ENCODE measurements at regions not wholly inside any gene's neighbourhood (a gene's known extent, or its start where the extent isn't known, plus 50 kb on each side); places are given as distances from the start of the nearest gene placed in this dataset.

DNA sequence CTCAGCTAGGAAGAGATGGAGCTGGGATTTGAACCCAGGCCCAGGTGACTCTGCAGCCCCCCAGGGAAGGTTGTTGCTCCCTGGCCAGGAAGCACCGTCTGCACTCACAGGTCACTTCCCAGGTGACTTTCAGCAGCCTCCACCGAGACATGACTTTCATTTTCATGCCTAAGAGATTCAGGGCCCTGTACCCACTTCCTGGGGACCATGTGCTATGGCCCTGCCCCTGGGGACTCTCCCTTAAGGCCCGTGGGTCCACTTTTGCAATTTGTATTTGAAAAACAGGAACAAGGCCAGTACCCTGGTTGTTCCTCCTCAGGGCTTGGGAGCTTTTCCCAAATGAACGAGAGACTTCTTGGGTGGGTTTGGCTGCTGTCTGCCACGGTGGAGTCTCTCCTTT lies 191.0 kb downstream of the IRF8 start:
- no peak for DNase-seq (ENCODE audit: low read depth)

DNA sequence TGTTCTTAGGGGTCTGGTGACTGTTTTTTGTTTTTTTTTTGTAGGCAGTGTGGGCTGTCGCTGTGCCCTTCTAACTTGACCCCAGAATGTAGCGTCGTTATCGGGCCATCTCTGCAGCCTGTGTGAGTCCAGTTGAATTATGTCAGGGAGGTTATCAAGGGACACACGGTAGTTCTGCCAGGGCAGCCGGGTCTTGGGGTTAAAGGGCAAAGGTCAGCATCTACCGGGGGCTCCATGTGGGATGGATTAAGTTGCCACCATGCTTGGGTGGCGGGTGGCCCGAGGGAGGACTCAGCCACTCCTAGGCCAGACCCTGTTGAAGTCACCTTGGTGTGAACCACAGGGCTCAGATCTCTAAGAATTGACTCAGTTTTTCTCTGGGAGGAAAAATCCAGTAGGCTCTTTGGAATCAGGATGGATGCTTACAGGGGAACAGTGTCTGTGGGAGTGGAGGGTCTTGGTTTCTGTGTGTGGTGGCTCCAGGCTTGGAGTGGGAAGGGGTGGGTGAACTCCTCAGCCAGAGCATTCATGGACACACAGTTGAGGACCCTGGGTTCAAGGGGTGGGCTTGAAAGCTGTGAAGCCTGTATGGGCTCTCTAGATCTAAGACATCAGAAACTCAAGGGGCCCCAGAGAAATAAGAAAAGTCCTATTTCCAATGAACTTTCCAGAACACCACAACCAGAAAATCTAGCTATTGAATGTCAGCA lies 191.7 kb downstream of the IRF8 start:
- no peak for DNase-seq (ENCODE audit: low read depth)

DNA sequence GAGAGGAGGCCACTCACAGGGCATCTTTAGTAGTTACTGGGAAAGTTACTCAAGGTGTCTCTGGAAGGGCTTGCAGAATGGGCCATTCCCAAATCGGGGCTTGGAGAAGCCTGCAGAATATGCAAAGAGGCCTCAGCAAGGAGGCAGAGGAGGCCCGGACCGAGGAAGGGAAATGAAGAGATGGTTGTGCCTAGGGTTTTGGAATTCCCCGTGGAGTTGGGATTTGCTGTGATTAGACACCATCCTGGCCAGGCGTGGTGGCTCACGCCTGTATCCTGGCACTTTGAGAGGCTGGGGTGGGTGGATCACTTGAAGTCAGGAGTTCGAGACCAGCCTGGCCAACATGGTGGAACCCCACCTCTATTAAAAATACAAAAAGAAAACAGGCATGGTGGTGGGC lies 193.0 kb downstream of the IRF8 start:
- DNase-seq (ENCODE audit: low read depth) = no peak

DNA sequence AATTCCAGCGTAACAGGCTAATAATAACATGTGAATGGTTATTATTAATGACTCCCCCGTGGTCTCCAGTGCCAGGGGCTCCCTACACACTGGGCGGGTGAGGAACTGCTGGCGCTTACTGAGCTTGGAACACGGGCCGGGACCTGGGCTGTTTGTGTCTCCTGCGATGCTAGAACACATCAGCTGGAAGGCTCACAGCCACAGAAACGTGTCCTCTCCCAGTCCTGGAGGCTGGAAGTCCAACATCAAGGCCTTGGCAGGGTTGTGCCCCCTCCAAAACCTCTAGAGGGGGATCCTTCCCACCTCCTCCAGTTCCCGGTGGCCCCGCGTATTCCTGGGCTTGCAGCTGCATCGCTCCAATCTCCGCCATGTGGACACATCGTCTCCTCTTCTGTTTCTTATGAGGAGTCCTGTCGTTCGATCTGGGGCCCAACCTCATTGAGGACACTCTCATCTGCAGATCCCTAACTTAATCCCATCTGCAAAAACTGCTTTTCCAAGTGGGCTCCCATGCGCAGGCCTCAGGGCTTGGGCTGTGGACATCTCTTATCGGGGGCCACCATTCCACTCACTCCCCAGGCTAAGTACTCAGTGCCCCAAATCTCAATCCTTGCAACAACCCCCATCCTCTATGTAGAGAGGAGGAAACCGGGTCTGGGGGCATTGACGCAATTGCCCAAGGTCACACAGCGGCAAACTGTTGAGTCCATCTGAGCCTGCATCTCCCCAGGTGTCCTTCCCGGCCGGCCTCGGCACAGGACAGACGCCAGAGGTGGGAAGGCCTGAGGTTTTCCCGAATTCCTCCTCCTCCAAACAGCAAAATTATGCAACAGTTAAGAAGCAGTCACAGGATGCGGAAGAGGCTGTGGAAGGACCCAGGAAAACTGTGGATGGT lies 193.9 kb downstream of the IRF8 start:
- no peak for DNase-seq (ENCODE audit: low read depth)

DNA sequence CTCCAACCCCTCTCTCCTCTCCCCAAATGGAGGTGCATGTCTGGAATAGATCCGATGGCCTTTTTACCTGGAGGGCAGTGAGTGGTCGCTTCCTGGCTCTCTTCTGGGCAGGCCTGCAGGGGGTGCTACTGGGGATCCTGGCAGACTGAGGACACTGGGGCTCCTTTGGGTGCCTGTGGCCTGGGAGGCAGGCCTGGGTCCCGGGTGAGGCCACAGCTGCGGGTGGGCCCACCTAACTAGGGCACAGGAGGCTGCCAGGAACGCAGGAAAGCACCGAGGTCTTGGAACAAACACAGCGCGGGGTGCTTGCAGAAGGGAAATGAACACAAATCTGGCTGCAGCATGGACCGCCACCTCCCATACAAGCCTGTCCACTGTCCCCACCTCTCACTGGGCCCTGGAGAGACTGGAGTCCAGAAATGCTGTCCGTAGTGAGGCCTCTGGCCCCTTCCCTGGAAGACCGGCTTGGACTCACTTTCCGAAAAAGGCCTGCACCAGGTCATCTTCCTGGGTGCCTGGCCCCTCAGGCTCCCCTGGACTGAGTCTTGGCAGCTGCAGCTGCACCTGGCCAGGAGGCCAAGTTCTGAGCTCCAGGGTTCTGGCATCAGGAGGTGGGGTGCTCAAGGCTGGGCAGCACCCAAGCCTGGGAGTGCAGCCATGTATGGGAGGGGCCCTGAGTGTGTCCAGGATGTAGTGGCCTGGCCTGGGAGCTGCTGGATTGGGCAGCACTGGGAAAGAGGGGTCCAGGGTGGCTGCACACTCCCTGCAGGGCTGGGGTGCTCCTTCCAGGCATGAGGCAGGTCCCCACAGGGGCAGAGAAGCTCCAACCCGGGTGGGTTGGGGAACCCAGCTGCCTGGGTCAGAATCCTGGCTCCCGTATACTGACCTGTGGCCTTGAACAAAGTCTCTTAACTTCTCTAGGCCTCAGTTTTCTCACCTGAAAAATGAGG lies 195.1 kb downstream of the IRF8 start:
- no peak for DNase-seq (ENCODE audit: low read depth)

DNA sequence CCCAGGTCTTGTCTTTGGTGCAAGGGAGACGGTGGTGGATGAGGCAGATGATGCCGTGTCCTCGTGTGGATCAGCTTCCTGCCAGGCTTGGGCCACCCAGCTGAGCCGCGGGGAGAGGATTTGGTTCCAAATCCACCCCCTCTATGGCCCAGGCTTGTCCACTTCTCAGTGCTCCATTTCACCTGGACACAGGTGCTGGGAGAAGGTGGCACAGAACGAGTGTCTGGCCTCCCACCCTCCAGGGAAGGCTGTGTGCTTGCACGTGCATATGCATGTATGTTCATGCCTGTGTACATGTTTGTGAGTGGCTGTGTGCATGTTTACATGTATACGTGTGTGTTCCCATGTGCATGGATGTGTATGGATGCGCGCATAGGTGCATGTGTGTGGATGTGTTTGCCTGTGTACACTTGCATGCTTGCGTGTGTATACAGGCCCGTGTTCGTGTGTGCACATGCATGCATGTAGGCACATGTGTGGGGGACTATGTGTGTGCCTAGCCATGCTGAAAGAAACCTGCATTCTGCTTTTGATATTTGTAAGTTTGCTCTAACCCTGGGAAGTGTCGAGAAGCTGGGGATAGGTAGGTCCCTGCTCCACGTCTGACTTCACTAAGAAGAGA lies 196.3 kb downstream of the IRF8 start:
- no peak for DNase-seq (ENCODE audit: low read depth)

DNA sequence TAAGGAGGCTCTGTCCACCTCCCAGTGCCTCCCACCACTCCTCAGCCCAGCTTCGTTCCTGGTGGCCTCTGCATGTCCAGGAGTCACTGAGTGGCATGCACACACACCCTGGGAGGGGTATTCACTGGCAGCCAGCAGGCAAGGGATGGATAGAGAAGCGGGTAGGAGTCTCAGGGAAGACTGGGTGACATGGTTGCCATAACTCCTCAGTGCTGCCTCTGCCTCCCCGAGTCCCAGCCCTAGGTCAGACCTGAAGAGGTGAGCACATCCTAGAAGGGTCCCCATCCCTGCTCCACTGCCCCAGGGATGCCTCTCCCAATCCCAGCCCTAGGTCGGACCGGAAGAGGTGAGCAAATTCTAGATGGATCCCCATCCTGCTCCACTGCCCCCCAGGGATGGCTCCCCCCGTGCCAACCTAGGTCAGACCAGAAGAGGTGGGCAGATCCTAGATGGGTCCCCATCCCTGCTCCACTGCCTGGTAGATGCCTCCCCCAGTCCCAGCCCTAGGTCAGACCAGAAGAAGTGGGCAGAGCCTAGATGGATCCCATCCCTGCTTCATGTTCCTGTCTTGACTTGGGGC lies 197.0 kb downstream of the IRF8 start:
- no peak for DNase-seq (ENCODE audit: low read depth)

DNA sequence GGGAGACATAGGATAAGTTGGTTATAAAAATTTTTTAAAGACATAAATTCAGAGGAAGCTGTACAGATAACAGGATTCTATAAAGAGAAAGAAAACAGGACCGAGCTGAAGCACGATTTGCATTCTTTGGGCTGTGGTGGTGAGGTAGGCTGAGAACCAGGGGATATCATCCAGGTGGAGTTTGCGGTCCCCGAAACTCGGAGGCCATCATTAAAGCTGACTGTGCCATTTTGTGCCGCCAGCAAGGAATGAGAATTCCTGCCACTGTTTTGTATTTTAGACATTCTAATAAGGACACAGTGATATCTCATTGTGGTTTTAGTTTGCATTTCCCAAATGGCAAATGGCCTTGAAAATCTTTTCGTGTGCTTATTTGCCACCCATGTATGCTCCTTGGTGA lies 197.9 kb downstream of the IRF8 start:
- DNase-seq (ENCODE audit: low read depth) = no peak

DNA sequence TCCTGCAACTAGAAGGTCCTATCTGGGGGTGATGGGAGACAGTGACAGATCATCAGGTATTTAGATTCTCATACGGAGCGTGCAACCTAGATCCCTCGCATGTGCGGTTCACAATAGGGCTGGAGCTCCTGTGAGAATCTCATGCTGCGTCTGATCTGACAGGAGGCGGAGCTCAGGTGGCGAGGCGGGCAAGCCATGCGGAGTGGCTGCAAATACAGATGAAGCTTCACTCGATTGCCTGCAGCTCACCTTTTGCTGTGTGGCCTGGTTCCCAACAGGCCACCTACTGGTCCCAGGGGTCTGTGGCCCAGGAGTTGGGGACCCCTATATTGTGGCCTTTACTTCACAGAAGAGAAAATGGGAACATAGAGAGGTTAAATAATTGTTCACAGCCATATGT lies 200.4 kb downstream of the IRF8 start:
- DNase-seq (ENCODE audit: low read depth) = no peak

DNA sequence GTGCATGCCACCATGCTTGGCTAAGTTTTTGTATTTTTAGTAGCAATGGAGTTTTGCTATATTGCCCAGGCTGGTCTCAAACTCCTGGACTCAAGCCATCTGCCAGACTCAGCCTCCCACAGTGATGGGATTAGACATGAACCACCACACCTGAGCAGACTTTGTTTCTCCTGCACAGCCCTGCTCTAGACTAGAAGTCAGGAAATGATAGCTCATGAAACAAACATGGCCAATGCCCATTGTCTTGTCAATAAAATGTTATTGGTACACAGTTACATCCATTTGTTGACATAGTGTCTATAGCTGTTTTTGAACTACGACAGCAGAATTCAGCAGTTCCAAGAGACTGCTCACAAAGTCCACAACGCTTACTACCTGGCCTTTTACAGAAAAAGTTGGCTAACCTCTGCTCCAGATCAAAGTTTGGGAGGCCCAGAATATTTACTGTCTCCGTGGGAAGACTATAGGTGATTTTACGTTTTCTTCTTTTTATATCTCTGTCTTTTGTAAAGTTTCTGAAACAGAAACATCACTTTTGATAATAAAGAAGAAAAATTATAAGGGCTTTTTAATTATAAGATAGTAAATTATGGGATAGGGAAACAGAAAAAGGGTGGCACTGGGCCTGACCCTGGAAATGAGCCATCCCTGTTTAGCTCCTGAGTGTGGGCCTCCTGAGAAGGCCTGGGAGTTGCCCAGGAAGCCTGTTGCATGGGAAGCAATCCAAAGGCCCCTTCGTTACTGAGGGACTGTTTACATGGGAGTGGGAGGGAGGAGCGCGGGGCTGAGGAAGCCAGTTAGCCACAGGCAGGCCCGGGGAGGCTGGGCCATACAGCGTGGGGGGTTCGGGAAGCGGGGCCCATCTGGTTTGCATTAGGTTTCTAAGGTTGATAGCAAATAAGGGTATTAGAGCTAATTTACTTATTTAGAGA lies 201.5 kb downstream of the IRF8 start:
- DNase-seq (ENCODE audit: low read depth) = no peak

DNA sequence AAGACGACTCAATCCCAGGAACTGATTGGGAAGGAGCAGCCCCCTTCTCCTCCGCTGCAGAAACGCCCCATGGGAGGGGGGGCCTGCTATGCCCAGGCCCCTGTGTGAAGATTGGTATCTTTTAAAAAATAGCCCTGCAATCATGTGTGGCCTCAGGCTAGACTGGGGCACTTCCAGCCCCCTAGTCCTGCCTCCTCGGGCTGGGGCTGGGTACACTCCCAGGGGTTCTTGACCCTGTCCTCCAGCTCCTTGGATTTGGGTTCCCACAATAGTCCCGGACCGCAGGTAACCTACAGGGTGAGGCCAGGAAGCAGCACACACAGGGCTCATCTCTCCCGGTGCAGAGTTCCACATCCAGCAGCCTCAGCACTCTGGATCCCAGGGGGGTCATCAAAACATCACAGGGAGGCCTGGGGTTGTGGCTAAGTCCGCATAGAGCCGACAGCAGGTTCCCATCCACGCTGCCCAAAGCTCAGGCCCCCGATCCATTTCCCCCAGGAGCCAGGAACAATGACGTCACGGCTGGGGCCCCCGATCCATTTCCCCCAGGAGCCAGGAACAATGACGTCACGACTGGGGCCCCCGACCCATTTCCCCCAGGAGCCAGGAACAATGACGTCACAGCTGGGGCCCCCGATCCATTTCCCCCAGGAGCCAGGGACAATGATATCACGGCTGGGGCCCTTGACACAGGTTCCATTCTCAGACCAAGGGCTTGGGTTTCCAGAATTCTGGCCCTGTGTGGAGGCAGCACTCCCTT lies 202.4 kb downstream of the IRF8 start:
- DNase-seq (ENCODE audit: low read depth) = no peak

DNA sequence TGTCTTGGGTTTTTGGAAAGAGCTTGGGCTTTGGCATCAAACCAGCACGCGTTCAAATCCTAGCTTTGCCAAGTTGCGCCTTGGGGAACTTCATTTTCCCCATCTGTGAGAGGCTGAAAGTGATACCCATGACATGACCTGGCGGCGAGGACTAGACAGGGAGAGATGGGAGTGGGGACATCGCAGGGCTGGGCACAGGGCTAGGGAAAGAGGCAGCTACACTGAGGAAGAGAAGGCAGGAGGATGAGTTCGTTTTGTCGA lies 202.9 kb downstream of the IRF8 start:
- no peak for DNase-seq (ENCODE audit: low read depth)

DNA sequence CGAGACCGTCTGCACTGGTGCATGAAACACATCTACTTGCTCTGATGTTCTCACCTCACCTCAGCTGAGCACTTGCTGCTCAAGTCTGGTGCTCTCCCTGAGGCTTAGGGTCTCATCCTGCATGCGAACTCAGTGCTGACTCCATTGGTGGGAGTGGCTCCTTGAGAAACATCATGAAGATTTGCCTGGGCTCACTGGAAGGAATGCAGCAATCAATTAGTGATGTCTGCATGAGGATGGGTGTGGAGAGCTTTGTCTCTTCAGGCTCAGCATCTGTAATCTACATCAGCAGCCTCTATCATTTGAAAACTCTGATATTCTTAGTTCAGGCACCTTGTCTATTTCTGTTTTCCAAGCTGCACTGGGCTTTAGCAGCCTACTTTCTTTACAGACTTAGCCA lies 204.4 kb downstream of the IRF8 start:
- DNase-seq (ENCODE audit: low read depth) = no peak

DNA sequence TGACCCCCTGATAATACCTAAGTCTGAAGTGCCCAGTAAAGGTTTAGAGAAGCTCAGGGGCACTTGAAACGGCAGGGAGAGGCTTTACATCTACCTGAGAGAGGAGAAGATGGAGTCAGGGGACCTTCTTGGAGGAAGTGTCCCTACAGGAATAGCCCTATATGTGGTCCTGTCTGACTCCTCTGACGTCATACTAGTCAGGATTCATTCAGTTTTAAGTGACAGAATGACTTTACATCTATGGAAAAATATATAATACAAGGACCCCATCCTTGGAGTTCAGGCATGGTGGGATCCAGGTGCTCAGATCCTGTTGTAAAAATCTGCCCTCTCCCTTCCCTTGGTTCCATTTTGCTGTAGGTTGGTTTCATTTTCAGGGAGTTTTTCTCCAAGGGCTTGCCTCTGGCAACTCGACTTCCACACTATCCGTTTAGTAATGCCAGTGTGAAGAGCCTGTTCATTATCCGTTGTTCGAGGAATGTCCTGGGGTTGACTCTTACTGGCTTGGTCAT lies 205.6 kb downstream of the IRF8 start:
- no peak for DNase-seq (ENCODE audit: low read depth)

DNA sequence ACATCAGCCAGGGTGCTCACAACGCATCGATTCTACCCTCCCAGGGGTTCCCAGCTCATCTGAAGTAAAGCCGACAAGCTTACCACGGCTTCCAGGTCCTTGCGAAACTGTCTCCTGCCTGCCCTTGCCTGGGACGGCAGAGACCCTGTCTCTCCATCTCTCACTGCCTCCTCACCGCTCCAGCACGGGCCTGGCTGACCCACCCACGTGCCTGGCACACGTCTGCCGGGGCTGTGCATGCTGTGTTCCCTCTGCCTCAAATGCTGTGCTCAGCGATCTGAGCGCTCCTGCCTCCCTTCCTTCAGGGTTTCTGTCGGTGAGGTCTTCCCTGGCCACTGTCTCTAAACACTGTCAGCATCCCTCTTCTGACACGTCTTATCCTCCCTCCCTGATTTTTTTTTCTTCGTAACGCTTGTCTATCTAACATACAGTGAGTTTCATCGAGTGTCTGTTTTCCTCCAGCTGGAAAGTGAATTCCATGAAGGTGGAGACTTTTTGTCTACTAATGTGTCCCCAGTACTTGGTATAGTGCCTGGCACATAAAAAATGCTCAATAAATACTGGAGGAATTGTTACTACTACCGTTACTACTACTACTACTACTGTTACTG lies 208.4 kb downstream of the IRF8 start:
- no peak for DNase-seq (ENCODE audit: low read depth)

DNA sequence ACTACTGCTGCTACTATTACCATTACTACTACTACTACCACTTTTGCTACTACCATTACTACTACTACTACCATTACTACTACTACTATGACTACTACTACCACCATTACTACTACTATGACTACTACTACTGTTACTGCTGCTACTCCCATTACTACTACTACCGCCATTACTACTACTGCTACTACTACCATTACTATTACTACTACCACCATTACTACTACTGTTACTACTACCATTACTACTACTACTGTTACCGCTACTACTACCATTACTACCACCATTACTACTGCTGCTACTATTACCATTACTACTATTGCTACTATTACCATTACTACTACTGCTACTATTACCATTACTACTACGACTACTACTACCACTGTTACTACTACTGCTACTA lies 209.1 kb downstream of the IRF8 start:
- DNase-seq (ENCODE audit: low read depth) = no peak

DNA sequence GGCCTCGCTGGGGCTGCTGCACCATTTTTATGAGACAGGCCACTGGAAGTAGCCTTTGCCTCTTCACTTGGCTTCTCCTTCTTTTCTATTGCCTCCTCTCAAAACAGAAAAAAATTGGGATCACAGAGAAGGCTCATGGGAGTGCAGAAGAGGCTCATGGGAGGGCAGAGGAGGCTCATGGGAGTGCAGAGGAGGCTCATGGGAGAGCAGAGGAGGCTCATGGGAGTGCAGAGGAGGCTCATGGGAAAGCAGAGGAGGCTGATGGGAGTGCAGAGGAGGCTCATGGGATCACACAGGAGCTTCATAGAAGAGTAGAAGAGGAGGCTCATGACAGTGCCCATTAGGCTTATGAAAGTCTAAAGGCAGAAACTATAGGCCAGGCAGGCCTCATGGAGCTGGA lies 211.2 kb downstream of the IRF8 start:
- DNase-seq (ENCODE audit: low read depth) = no peak

DNA sequence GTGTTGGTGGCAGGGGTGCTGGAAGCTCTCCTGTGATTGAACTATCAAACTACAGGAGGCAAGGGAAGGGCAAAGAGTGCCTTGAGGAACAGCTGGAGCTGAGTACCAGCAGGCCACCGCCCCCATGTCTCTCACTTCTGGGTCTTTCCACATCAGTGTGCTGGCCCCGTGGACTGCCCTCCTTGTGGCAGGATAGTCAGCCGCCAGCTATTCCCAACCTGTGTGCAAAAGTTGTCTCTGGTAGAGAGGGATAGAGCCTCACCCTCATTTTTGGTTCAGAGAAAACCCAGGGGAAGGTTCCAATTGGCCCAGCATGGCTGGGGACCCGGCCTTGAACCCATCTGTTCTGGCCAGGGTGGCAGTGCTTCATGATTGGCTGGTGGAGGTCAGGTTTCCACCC lies 211.8 kb downstream of the IRF8 start:
- DNase-seq (ENCODE audit: low read depth) = no peak

DNA sequence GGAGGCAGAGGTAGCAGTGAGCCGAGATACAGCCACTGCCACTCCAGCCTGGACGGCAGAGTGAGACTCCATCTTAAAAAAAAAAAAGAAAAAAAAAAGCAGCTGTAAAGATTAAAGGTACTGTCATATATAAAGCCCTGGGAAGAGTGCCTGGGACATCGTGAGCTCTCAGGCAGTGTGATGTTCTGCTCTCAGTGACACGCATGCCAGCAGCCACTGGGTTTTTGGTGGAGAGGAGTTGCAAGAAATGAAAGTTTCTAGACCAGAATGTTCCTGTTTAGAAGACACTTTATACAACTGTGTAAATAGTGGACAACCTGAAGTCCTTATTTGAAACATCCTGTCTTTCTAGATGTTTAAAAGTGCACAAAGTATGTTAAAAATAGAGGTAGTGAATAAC lies 213.2 kb downstream of the IRF8 start:
- no peak for DNase-seq (ENCODE audit: low read depth)

Measured in HS-5 (cell line).